Pancreas (tissue), 10 donors: ENCODE measurements at regions not wholly inside any gene's neighbourhood (a gene's known extent, or its start where the extent isn't known, plus 50 kb on each side); places are given as distances from the start of the nearest gene placed in this dataset.

Experiments used
- ATAC-seq, 4 donors: fragments of 200-7000 bp; cut with Tn5 transposase; one replicate each; pipeline versions ENCODE4 v1.8.0 to v1.9.1; 2020; ENCODE audit warnings: mild to moderate bottlenecking in 4 of 4, moderate library complexity in 4 of 4
- DNase-seq, 6 donors: peaks; one replicate each; pipeline ENCODE4 v3.0.0-alpha.2; 2020
- FAIRE-seq: peaks from 2 replicates; lab custom pipeline; 2012; peaks lifted over from hg19 to GRCh38; lab: Jason Lieb, UNC
- H3K27ac ChIP-seq, 4 donors: fragments of 200-600 bp; sonication (generic); 1 replicate in 3 of 4; 2 replicates in 1 of 4; pipeline versions ENCODE4 v1.5.0 to v1.8.0; 2020
- H3K27me3 ChIP-seq, 4 donors: fragments of 200-600 bp; one replicate each; pipeline ENCODE4 v1.8.0; 2021
- H3K36me3 ChIP-seq, 3 donors: fragments of 200-600 bp; sonication (generic) in 1 of 3; one replicate each; pipeline versions ENCODE4 v1.5.0 to v1.8.0; 2020 to 2021
- H3K4me1 ChIP-seq, 3 donors: fragments of 200-600 bp; one replicate each; pipeline ENCODE4 v1.8.0; 2021
- H3K4me3 ChIP-seq, 4 donors: fragments of 200-600 bp; sonication (generic) in 2 of 4; one replicate each; pipeline versions ENCODE4 v1.5.0 to v1.8.0; 2020 to 2021
- H3K9me3 ChIP-seq, 4 donors: fragments of 200-600 bp; one replicate each; pipeline ENCODE4 v1.8.0; 2021
- WGBS, 2 donors: extraction: QIAGEN DNeasy Blood & Tissue Kit; methylation state at CpG; one replicate each; pipeline ENCODE4 v1.1.7; 2013; 5-methylcytosine and 5-hydroxymethylcytosine counted together
- intact Hi-C, 3 donors: fragments of 100-400 bp; cut with DNase I; formaldehyde crosslinking; loops; one replicate each; pipeline versions ENCODE4 v1.11.1 to v1.14.2; 2022
- TF ChIP-seq, protein P1 (sequence below), 4 donors: fragments of 200-600 bp; sonication (generic) in 3 of 4; IDR thresholded peaks; one replicate each; pipeline versions ENCODE4 v1.5.0 to v1.8.0; 2021; ENCODE audit warnings: antibody characterized with exemption in 4 of 4
- donor health status: healthy with polysubstance abuse.
- donor health status: DM: no; HTN: no; CAD: no; lungs with moderate emphysema.
- donor health status: DM: no; HTN: no; CAD: no.
- donor health status: control.
- donor health status: control.
- donor health status: Bipolar disorder and iron deficiency.
- donor health status: DM: yes; HTN: yes; CAD: no.
- donor health status: DM: no; HTN: no; CAD: no.
- donor health status: DM: no; HTN: no; CAD: no.
- donor health status: DM: yes; HTN: yes; CAD: no.

DNA sequence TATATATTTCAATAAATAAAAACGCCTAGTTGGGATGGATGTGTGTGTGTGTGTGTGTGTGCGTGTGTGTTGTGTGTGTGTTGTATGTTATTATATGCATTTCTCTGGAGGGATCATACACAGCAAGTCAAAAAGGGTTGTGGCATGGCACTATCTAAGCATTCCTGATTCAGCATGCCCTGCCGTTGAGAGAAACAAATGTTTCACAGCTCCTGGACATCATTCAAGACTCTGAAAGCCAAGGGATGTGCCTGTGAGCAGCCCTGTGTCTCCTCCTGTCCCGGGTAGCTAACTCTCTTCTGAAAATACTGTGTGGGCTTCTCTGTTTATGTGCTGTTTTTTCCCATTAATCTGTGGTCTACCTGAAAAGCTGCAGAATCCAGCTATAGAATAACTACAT is 197.9 kb upstream of the SETBP1 start:
- Histone ChIP-seq H3K9me3 (no peaks in the 10 kb centered on the region), H3K27me3 (no peaks in the 10 kb centered on the region), H3K36me3 (no peaks in the 10 kb centered on the region), H3K4me3 (no peak overlapping the region), H3K4me1 (no peaks in the 10 kb centered on the region), H3K27ac (no peak overlapping the region)
- DNase-seq: no peak
- FAIRE-seq: no peak
- intact Hi-C loops: no loop called here
- TF ChIP-seq, protein P1, sequence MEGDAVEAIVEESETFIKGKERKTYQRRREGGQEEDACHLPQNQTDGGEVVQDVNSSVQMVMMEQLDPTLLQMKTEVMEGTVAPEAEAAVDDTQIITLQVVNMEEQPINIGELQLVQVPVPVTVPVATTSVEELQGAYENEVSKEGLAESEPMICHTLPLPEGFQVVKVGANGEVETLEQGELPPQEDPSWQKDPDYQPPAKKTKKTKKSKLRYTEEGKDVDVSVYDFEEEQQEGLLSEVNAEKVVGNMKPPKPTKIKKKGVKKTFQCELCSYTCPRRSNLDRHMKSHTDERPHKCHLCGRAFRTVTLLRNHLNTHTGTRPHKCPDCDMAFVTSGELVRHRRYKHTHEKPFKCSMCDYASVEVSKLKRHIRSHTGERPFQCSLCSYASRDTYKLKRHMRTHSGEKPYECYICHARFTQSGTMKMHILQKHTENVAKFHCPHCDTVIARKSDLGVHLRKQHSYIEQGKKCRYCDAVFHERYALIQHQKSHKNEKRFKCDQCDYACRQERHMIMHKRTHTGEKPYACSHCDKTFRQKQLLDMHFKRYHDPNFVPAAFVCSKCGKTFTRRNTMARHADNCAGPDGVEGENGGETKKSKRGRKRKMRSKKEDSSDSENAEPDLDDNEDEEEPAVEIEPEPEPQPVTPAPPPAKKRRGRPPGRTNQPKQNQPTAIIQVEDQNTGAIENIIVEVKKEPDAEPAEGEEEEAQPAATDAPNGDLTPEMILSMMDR (IDR thresholded peaks at IDR 0.05): no peak
- WGBS, 2 donors: 67 to 71% methylated on average over 4 of the region's 4 CpGs
- ATAC-seq: no peak

DNA sequence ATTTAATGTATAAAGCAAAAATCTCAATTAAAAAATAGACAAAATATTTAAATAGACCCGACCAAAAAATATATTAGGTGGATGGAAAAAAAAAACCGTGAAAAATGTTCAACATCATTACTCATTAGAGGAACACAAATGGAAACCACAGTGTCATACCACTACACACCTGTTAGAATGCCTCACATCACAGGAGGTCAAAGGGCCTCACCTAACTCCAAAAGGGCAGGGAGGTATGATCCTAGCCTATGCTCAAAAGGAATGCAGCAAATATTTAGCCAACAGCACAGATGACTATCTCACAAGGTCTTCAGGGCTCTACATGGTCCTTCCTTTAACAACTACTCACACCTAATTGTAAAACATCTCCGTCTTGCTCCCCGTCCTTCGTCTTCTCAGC is 185.5 kb upstream of the SETBP1 start:
- DNase-seq (no peak), FAIRE-seq (no peak), ATAC-seq (no peak)
- H3K9me3 ChIP-seq: no peaks in the 10 kb centered on the region
- no peak overlapping the region for H3K4me3 ChIP-seq
- intact Hi-C loops: no loop called here
- TF ChIP-seq, protein P1 (IDR thresholded peaks at IDR 0.05): no peak
- peaks cover 0 to 4% (median 0%) of the 10 kb centered on the region in 3 donors for H3K36me3 ChIP-seq
- no peaks in the 10 kb centered on the region for H3K4me1 ChIP-seq
- no peaks in the 10 kb centered on the region for H3K27me3 ChIP-seq
- no peak overlapping the region for H3K27ac ChIP-seq
- 84 to 93% methylated on average over 5 of the region's 5 CpGs for WGBS, 2 donors

DNA sequence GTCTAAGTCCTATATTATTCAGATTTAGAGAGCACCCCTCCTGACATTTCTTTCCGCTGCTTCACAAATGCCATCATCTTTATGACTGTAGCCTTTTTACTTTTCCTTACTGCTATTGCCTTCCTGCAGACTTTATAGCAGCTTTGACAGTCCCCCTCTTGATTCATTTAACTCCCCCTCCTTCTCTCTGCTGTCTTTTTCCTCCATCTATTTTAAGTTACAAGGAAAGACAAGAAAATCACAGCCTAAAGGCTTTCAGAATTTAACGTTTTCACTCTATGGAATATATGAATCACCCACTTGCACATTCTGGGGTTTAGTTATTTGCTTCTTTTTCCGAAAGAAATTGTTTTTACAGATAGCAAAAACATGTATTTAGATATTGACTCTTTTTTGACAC is 183.4 kb upstream of the SETBP1 start:
- H3K4me3 ChIP-seq: no peak overlapping the region
- intact Hi-C loops: no loop called here
- no peak for ATAC-seq
- H3K4me1 ChIP-seq: no peaks in the 10 kb centered on the region
- TF ChIP-seq, protein P1 (IDR thresholded peaks at IDR 0.05): no peak
- H3K9me3 ChIP-seq: no peaks in the 10 kb centered on the region
- WGBS, 2 donors: 74 to 80% methylated on average over 3 of the region's 3 CpGs
- DNase-seq: no peak
- peaks cover 0 to 4% (median 0%) of the 10 kb centered on the region in 3 donors for H3K36me3 ChIP-seq
- no peaks in the 10 kb centered on the region for H3K27me3 ChIP-seq
- no peak overlapping the region for H3K27ac ChIP-seq
- FAIRE-seq: no peak

DNA sequence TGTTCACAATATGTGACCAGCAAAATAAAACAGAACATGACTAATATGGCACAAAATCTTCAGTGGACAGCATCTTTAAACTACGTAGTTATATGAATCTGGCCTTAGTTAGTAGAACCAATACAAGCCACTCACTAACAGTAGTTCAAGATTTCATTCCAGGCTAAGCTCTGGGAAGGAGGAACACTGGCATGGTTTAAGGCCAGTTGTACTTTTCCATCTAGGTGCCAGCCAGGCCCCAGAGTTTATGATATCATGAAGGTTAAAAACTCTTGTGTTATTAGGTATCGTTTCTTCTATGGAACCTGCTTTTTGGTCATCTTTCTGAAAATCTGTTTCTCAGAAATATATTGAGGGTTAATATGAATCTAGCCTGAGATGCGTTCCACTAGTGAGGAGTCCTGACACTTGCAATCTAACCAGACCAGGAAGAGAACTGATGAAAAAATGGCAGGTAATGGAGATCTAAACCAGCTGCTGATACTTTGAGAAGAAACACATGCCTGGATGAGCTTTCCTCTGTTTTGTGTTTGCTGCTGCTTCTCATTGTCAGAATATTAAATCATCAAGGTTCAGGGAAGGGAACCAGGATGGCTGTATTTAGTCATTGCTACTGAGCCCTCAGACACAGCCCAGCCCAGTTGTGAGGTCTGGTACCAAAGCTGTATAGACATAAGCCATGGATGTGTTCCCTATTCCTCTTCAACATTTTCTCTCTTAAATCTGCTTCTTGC is 182.8 kb upstream of the SETBP1 start:
- ATAC-seq: no peak
- 81 to 85% methylated on average over 3 of the region's 3 CpGs for whole genome bisulfite sequencing, 2 donors
- peaks cover 0 to 3% (median 0%) of the 10 kb centered on the region in 3 donors for H3K36me3 ChIP-seq
- no peak overlapping the region for H3K4me3 ChIP-seq
- intact Hi-C loops: no loop called here
- TF ChIP-seq, protein P1 (IDR thresholded peaks at IDR 0.05): no peak
- H3K27me3 ChIP-seq: no peaks in the 10 kb centered on the region
- no peak overlapping the region for H3K27ac ChIP-seq
- no peaks in the 10 kb centered on the region for H3K4me1 ChIP-seq
- FAIRE-seq: no peak
- H3K9me3 ChIP-seq: no peaks in the 10 kb centered on the region
- DNase-seq: no peak
